GM23248 (cell line): ENCODE measurements at regions not wholly inside any gene's neighbourhood (a gene's known extent, or its start where the extent isn't known, plus 50 kb on each side); places are given as distances from the start of the nearest gene placed in this dataset.

ENCODE experiments used
- EZH2 ChIP-seq: fragments of 200-600 bp; sonication (generic); IDR thresholded peaks from 2 replicates; pipeline ENCODE4 v1.6.1; 2018; ENCODE audit warnings: antibody characterized with exemption, mild to moderate bottlenecking; ENCODE audit not compliant: insufficient read depth, poor library complexity, severe bottlenecking
- EZH2phosphoT487 ChIP-seq: fragments of 200-600 bp; sonication (generic); IDR thresholded peaks from 2 replicates; pipeline ENCODE4 v1.6.1; 2018; ENCODE audit warnings: antibody characterized with exemption, moderate library complexity, mild to moderate bottlenecking, low read depth; ENCODE audit not compliant: insufficient read depth

DNA sequence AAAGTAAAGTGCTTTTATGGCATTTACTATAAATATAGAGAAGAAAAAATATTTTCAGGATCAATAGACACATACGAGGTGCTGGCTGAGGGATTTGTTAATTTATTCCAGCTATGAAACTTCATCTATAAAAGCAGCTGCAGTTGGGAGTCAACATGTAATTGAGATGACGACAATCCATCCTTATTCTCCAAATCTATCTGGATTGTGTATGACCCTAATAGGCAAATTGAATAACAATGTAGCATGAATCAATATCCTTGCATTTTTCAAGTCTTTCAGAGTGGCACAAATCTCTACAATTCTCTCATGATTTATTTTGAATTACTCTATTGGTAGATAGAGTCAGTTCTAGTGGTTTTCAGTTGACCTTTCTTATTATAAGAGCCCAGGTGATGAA, 1296.5 kb upstream of the SPRY2 start:
- TF ChIP-seq EZH2 (no peak), EZH2phosphoT487 (no peak)
